HFF-Myc (cell line): ENCODE measurements at regions not wholly inside any gene's neighbourhood (a gene's known extent, or its start where the extent isn't known, plus 50 kb on each side); places are given as distances from the start of the nearest gene placed in this dataset.

Source experiments
- DNase-seq: peaks from one replicate; pipeline ENCODE4 v3.0.0-alpha.2; 2011; ENCODE audit warnings: low read depth; ENCODE audit errors: extremely low read depth
- H3K4me3 ChIP-seq: replicated peaks from 2 replicates; pipeline ENCODE4 v1.5.1; 2011; ENCODE audit warnings: low read depth, mild to moderate bottlenecking, control low read depth, low read length
- TF ChIP-seq, protein P1 (sequence below): IDR thresholded peaks from 2 replicates; pipeline ENCODE4 v1.5.1; 2012; ENCODE audit warnings: mild to moderate bottlenecking, low read depth, low read length, control low read depth; ENCODE audit errors: missing control alignments

DNA sequence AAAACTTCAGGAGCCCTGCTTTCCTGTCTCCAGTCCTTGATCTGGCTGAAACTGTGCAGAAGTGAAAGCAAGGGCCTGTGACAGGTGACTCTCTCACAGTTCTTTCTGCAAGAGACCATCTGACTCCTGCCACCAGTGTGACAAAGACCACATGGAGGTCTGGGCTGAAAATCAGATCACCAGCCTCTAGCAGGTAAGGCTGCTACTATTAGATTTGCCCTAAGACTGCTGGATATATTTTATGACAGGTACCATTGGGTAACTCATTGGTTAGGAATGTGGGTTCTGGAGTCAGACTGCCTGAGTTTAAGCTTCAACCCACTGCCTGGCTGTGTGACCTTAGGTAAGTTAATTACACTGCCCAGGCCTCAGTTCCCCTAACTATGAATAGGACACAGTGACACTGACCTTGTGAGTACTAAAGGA lies 163.3 kb upstream of the SLC7A11 start:
- TF ChIP-seq, protein P1, sequence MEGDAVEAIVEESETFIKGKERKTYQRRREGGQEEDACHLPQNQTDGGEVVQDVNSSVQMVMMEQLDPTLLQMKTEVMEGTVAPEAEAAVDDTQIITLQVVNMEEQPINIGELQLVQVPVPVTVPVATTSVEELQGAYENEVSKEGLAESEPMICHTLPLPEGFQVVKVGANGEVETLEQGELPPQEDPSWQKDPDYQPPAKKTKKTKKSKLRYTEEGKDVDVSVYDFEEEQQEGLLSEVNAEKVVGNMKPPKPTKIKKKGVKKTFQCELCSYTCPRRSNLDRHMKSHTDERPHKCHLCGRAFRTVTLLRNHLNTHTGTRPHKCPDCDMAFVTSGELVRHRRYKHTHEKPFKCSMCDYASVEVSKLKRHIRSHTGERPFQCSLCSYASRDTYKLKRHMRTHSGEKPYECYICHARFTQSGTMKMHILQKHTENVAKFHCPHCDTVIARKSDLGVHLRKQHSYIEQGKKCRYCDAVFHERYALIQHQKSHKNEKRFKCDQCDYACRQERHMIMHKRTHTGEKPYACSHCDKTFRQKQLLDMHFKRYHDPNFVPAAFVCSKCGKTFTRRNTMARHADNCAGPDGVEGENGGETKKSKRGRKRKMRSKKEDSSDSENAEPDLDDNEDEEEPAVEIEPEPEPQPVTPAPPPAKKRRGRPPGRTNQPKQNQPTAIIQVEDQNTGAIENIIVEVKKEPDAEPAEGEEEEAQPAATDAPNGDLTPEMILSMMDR = no peak
- DNase-seq = no peak
- H3K4me3 ChIP-seq = no peak overlapping the region

DNA sequence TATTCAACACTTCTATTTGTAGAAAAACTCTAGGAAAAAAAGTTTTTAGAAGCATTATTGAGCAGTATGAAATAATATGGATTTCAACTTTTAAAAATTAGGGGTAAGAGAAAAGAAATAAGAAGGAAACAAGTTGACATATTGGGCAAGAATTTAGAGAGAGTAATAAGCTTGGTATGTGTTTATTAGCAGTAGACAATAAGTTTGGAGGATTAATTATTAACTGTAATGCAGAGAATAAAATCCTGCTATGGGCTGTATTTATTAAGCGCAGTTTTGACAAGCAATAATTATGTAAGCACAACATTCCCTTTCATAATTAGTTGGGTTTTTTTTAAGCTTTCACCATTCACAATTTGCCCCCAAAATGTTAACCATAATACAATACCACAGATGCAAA lies 162.7 kb upstream of the SLC7A11 start:
- H3K4me3 ChIP-seq = no peak overlapping the region
- no peak for DNase-seq
- TF ChIP-seq, protein P1 = no peak

DNA sequence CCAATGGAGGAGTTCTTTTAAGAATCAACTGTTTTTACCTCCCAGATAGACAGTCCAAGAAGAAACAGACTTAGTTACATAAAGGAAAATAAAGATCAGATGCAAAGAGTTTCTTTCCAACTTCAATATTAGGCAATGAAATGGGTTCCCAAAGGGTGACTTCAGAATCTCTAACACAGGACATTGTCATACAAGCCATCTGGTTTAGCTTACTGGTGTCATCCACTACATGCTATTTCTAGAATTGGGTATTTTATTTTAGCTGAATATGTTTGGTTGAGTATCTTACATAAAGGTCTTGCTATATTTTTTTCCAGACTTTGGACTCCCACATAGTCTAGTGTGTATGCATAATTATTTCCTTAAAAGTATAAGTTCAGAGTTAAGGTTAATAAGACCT lies 162.1 kb upstream of the SLC7A11 start:
- TF ChIP-seq, protein P1 = no peak
- DNase-seq = no peak
- H3K4me3 ChIP-seq = no peak overlapping the region

DNA sequence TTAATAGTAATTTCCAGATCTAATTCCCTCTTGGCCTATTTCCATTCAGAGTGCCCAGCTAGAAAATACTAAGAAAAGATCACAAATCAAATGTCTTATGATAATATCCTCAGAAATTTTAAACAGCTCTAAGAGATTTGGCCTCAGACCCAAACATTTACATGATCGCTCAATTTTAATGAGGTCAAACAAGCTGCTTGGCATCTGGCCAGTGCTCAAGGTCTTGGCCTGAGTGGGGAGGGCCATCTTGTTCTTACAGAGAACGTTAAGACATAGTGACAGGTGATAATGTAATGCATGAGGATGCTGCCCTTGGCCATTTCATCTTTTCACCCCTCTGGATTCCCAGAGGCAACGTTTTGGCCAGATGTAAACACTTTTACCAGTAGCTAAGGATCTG lies 159.2 kb upstream of the SLC7A11 start:
- H3K4me3 ChIP-seq = no peak overlapping the region
- TF ChIP-seq, protein P1 = no peak
- peak; percentile 15 for DNase-seq

DNA sequence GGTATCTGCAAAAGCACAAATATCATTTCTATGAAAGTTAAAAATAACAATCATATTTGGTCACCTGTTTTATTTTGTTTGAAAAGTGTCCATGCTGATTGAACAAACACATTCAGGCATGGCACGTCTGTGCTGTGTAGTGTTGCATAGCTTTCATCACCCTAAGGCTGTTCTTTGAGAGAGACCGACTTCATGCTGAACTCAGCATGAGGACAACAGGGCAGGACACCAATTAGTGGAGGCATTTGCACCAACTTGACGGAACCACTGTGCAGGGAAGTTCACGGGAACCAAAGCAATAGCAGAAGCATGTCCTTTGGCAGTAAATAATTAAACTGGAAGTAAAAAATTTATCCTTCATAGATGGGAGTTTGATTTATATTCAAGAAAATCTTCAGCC lies 158.4 kb upstream of the SLC7A11 start:
- H3K4me3 ChIP-seq = no peak overlapping the region
- no peak for DNase-seq
- TF ChIP-seq, protein P1 = no peak

DNA sequence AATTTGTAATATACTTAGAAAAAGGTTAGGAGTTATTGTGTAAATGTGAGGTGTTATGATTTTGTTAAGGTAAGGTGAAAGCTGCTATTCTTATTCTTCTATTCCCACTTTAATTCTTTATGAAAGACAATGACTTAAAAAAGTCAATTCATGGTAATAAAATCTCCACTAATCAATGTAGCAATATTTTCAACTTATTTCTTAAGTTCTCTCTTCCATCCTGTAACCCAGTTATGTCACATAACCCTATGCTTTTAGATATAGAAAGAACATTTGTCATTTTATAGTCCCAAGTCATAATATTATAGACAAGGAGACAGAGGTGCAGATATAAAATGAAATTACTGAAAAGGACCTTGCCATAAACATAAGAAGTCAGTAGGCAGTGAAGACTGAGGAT lies 157.9 kb upstream of the SLC7A11 start:
- H3K4me3 ChIP-seq = no peak overlapping the region
- TF ChIP-seq, protein P1 = no peak
- DNase-seq = no peak

DNA sequence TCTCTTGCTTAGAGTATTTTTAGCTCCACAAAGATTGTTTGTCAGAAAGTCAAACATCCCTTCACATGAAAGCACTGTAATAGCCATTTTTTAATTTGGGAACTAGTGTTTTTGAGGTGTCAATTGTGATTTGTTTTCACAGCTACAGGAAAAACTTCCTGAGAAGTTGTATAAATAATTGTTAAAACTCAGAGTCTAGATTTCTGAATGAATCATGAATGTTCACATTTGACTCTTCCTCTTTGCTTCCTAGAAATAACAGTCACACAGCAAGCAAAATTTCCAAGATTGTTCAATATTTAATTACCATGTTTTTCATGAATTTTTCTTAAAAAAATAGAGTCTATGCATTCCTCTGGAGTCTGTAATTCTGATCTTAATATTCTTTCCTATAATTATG lies 156.9 kb upstream of the SLC7A11 start:
- TF ChIP-seq, protein P1 = no peak
- H3K4me3 ChIP-seq = no peak overlapping the region
- DNase-seq = no peak
